Stimulated activated CD8-positive, alpha-beta memory T cell treated with anti-CD3 and anti-CD28 coated beads, Interleukin-4, amount 100 ng/mL, for 1 hour (primary cell): ENCODE measurements at regions not wholly inside any gene's neighbourhood (a gene's known extent, or its start where the extent isn't known, plus 50 kb on each side); places are given as distances from the start of the nearest gene placed in this dataset.

Experiments
- DNase-seq, 2 donors: peaks; one replicate each; pipeline ENCODE4 v3.0.0-alpha.2; 2020; ENCODE audit warnings: low read depth in 2 of 2, low spot score in 1 of 2

DNA sequence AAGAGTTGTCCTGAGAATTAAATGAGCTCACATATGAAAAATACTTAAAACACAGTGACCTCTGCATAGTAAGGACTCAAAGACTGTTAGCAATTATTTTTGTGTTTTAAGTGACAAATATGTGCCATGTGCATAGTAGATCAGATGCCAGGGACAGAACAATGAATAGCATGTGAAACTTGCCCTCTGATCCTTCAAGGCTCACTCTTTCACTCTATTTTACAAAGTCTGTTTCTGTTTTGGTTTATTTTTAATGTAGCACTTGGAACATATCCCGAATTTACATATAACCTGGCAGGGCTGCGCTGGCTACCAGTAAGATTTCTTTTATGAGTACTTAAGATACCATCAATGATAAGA is 135.5 kb upstream of the TNFAIP3 start:
- DNase-seq = no peak

- DNase-seq = no peak
These were observed 135.0 kb upstream of the TNFAIP3 start for GRCh38 chr6:137731960-137732616.

- no peak for DNase-seq
These were observed 133.7 kb upstream of the TNFAIP3 start for GRCh38 chr6:137733372-137733771.

GRCh38 chr6:137734005-137734874 is 132.8 kb upstream of the TNFAIP3 start:
- no peak for DNase-seq

- no peak for DNase-seq
These were observed 132.2 kb upstream of the TNFAIP3 start for GRCh38 chr6:137734875-137735182.

DNA sequence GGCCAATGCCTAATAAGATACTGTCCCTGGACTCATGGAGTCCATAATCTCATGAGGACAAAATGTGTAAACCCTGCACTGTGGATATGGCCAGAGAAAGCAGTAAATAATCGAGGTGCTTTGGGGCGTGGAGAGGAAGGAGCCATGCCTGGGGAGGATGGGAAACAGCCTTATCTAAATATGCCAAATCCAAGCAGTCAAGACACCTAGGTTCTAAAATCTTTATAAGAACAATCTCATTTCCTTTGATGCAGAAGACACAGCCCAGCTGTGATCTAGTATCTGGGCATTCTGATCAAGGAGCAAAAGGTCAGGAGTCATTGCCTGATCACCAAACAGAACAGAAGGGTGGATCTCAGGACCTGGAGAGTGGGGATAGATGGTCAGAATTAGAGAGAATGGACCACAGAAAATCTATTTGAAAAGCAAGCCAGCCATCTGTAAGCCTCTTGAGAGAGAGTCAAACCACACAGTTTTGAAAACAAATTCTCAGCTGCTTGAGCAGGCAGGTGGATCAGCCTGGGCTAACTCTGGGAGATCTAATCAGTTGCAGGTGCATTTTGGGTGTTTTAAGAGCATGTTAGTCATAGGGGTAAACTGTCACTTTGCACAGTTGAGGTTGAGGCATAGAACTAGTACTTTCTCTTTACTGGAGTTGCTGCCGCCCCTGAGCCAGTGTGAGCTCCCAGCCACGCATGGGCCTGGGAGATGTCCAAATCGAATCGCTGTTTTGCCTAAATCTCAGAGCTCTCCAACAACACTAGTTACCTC is 130.8 kb upstream of the TNFAIP3 start:
- no peak for DNase-seq

DNA sequence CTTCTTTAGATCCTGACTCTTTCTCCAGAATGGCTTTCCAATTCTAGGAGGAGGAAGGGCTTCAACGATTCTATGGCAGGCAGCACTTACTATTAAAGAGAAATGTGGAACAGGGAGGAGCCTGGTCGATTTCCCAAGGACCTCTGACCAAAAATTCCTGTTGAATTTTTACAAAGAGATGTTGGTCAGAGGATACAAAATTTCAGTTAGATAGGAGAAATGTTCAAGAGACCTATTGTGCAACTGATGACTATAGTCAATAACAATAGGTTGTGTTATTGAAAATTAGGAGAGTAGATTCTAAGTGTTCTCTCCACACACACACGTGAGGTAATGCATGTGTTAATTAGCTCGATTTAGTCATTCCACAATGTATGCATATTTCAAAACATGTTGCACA is 130.1 kb upstream of the TNFAIP3 start:
- DNase-seq = no peak

DNA sequence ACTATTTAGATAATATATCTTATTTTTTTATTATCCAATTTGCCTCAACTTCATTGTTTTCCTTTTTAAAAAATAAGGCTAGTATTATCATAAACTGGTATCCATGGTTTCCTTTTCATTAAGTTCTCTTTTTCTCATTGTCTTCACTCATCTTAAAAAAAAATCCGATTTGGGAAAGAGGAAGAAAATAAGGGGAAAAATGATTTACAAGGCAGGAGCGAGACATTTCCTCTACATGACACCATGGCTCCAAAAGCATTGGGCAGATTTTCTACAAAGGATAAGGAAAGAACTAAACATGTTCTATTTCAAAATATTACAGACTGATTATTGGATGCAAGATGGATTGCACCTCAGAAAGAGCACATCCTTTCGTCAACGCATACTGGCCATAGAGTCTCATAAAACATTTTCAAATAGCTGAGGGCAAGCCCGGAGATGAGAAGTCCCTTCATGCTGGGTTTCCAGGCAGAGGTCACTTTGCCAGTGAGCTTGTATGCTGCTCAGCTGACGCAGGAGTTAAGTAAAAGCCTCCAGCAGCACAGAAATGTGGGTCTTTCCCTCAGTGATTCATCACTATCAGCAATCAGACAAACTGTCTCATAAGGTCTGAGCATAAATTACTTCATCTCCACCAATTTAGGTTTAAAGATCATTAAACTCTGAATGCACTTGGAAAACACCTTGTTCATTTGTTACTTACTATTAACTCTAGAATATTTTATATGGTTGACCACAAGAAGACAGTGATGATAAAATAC is 129.0 kb upstream of the TNFAIP3 start:
- no peak for DNase-seq

- no peak for DNase-seq
These were observed 128.0 kb upstream of the TNFAIP3 start for GRCh38 chr6:137738931-137739504.

- no peak for DNase-seq
These were observed 127.5 kb upstream of the TNFAIP3 start for GRCh38 chr6:137739544-137739943.

DNA sequence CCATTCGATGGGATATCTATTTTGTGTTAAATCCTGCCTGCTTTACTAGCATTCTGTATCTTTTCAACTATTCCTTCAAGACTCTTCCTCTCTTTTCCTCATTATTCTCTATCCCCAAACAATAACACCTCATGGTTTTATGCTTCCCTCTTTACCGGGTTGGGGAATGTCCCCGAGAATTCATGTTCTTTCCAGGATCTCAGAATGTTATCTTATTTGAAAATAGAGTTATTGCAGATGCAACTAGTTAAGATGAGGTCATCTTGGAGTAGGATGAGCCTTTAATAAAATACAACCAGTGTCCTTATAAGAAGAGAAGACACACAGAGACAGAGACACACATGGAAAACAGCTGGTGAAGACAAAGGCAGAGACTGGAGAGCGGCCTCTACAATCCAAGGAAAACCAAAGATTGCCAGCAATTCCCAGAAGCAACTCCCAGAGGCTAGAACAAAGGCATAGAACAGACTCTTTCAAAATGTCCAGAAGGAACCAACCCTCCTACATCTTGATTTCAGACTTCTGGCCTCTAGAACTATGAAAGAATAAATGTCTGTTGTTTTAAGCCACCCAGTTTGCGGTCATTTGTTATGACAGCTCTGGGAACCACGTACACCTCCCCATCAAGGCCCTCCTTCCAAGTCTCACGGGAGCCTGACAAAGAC is 126.8 kb upstream of the TNFAIP3 start:
- no peak for DNase-seq

GRCh38 chr6:137740967-137741761 is 125.9 kb upstream of the TNFAIP3 start:
- DNase-seq = no peak

DNA sequence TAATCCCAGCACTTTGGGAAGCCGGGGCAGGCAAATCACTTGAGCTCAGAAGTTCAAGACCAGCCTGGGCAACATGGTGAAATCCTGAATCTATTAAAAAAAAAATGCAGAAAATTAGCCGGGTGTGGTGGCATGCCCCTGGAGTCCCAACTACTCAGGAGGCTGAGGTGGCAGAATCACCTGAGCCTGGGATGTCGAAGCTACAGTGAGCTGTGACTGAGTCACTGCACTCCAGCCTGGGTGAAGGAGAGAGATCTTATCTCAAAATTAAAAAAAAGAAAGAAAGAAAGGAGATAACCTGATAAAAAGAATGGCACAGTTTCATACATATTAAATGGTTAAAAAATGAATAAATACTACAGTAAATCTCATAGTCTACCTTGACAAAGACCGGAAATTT is 123.6 kb upstream of the TNFAIP3 start:
- DNase-seq = no peak

DNA sequence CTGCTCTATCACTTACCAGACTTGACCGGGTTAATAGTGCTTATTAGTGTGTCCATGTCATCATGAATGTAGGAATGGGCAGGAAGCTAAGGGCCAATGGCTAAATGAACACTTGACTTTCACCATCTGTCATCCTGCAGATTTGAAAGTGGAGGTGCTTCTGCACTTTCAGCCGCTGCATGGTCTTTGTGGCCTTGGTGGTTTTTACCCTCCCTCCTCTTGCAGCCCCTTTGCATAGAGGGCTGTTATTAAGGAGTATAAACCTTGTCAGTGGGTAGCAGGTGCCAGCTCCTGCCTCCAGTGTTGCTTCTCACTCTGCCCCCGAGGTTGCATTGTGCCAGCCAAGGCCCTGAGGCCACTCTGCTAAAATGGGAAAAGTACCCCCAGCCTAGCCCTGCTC is 122.2 kb upstream of the TNFAIP3 start:
- no peak for DNase-seq

- DNase-seq = no peak
These were observed 121.7 kb upstream of the TNFAIP3 start for GRCh38 chr6:137745321-137745720.

GRCh38 chr6:137746264-137746663 is 120.8 kb upstream of the TNFAIP3 start:
- no peak for DNase-seq

DNA sequence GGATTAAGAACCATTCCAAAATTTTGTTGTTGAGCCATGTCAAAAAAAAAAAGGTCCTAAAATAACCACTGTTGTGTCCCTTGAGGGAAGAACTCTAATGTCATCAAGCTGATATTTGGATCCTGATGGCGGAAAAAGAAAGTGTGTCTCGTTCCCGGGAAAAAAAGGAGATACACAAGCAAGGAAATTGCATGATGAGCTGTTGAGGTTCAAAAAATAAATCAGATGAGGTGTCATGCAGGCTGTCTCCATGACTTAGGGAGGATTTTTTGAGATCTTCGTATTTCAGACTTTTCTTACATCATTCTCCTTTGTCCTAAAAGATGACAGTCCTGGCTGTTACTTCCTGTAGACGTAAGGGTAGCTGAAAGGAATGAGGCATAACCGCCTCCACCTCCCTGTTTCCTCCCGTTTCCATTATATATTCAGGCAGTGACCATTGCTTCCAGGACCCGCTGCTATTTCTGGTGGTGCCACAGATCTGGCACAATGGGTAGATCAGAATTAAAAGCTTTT is 117.3 kb upstream of the TNFAIP3 start:
- DNase-seq = no peak

DNA sequence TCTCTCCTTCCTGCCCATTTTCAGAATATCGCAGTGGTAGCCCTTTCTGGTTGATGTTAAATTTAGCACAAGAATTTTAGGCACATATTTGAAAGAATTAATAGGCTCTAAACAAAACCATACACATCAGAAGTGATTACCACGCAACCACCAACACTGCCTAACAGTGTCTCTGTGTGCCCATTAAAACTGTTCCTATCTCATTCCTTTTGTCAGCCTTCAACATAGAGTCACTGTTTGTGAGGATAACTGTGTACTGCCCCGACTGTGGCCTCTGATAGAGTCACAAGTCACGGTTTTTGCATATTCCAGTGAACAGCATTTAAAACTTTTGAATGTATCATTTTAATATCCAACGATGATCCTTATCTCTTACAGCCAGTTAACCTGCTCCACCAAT is 116.8 kb upstream of the TNFAIP3 start:
- no peak for DNase-seq

- DNase-seq = no peak
These were observed 115.1 kb upstream of the TNFAIP3 start for GRCh38 chr6:137751768-137752560.
